ENCODE measurements at regions not wholly inside any gene's neighbourhood (a gene's known extent, or its start where the extent isn't known, plus 50 kb on each side); places are given as distances from the start of the nearest gene placed in this dataset.

DNA sequence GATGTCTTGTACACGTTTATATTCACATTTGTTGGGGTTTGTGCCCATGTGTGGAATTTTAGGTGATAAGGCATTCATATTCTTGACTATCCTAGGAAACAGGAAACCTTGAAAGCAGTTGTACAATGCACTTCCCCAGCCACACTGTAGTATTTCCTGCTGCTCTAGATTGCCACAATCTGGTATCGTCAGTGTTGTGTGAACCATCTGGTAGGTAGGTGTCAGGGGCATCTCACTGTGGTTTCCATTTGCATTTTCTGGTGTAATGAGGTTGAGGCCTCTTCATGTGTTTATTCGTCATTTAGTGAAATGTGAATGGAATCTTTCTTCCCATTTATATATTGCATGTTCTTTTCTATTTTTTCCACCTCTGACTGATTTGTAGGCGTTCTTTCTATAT lies 76.6 kb downstream of the SCGB2B2 start:
- TF ChIP-seq, protein P1, sequence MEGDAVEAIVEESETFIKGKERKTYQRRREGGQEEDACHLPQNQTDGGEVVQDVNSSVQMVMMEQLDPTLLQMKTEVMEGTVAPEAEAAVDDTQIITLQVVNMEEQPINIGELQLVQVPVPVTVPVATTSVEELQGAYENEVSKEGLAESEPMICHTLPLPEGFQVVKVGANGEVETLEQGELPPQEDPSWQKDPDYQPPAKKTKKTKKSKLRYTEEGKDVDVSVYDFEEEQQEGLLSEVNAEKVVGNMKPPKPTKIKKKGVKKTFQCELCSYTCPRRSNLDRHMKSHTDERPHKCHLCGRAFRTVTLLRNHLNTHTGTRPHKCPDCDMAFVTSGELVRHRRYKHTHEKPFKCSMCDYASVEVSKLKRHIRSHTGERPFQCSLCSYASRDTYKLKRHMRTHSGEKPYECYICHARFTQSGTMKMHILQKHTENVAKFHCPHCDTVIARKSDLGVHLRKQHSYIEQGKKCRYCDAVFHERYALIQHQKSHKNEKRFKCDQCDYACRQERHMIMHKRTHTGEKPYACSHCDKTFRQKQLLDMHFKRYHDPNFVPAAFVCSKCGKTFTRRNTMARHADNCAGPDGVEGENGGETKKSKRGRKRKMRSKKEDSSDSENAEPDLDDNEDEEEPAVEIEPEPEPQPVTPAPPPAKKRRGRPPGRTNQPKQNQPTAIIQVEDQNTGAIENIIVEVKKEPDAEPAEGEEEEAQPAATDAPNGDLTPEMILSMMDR (IDR thresholded peaks at IDR 0.05), result no peak
- no peak for TF ChIP-seq POLR2A (IDR thresholded peaks at IDR 0.05)

All from right lobe of liver (tissue), 4 donors.